Stimulated activated naive B cell treated with anti-CD40 and anti-IgM and Interleukin-4, amounts not matched to agents 10 μg/mL and 1 μg/mL and 100 μg/mL, for 72 hours (primary cell): ENCODE measurements at regions not wholly inside any gene's neighbourhood (a gene's known extent, or its start where the extent isn't known, plus 50 kb on each side); places are given as distances from the start of the nearest gene placed in this dataset.
A peak's percentile ranks its signal among the peaks of the same experiment; 100 is the strongest.
"Not testable (repeated sequence)": the region's sequence is repeated elsewhere in the genome, so short reads cannot be mapped to it uniquely, and the experiment has no call there.

Experiments used
- ATAC-seq, 2 donors: fragments of 150-1000 bp; cut with Tn5 transposase; replicated peaks; 2 replicates each; pipeline ENCODE4 v1.10.0; 2021; ENCODE audit warnings: moderate library complexity in 1 of 2
- DNase-seq: peaks from one replicate; pipeline ENCODE4 v3.0.0; 2021
- H3K27ac Mint-ChIP-seq: one replicate; pipeline ENCODE4 v1.8.0; 2022; ENCODE audit warnings: mild to moderate bottlenecking, mixed read lengths
- H3K27me3 Mint-ChIP-seq, 2 donors: one replicate each; pipeline ENCODE4 v1.8.0; 2022; ENCODE audit warnings: mixed read lengths in 2 of 2
- H3K36me3 Mint-ChIP-seq, 2 donors: one replicate each; pipeline ENCODE4 v1.8.0; 2022; ENCODE audit warnings: mixed read lengths in 2 of 2, mild to moderate bottlenecking in 1 of 2
- H3K4me1 Mint-ChIP-seq, 2 donors: one replicate each; pipeline ENCODE4 v1.8.0; 2022; ENCODE audit warnings: mixed read lengths in 2 of 2, mild to moderate bottlenecking in 1 of 2
- H3K4me3 Mint-ChIP-seq, 2 donors: one replicate each; pipeline ENCODE4 v1.8.0; 2022; ENCODE audit warnings: mild to moderate bottlenecking in 2 of 2, mixed read lengths in 2 of 2, moderate library complexity in 1 of 2
- H3K9me3 Mint-ChIP-seq, 2 donors: one replicate each; pipeline ENCODE4 v1.8.0; 2022; ENCODE audit warnings: mixed read lengths in 2 of 2, mild to moderate bottlenecking in 1 of 2

DNA sequence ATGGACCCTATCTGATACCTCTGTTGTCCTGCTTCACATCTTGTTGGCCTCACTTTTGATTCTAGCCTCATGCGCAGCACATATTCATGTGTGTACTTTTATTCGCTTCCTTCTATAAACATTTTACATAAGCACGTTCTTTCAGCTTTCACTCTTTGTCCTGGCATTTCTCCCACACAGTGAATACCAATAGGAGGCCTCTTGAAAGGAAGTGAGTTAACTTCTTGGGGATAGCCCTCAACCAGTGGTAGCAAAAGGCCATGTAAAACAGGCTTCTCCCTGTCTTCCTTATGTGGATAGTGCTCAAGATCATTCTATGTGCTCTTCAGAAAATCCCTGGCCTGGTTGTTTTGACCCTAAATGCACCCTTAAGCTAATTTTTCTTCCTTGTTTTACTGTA lies 633.9 kb upstream of the MBL2 start:
- Mint-ChIP-seq H3K27ac (no peak overlapping the region), H3K4me1 (no peaks in the 10 kb centered on the region), H3K9me3 (peaks cover 0 to 3% of the 10 kb centered on the region in 2 donors), H3K36me3 (no peaks in the 10 kb centered on the region), H3K27me3 (no peaks in the 10 kb centered on the region), H3K4me3 (no peak overlapping the region)
- DNase-seq (no peak), ATAC-seq (no peak)

DNA sequence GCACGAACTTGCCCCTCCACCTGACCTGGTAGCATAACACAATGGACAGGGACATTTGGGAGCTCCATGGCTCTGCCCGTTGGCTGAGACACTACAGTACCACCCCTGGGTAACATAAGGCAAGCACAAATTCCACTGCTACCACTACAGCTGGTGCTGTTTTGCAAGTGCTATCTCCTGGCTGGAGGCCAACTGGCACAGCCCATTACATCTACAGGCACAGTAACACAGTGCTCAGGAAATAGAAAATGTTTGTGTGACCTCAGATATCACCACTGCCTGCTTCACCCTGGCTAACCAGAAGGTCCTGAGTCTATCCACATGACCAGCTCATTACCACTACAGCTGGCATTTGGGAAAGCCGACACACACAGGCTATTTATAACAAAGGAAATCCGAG lies 631.1 kb upstream of the MBL2 start:
- Mint-ChIP-seq H3K4me3 (no peak overlapping the region), H3K9me3 (peaks cover 4 to 5% of the 10 kb centered on the region in 2 donors), H3K27me3 (no peaks in the 10 kb centered on the region), H3K27ac (no peak overlapping the region), H3K4me1 (no peaks in the 10 kb centered on the region), H3K36me3 (no peaks in the 10 kb centered on the region)
- ATAC-seq (peak in 1 of 2 donors; percentile 12), DNase-seq (no peak)

DNA sequence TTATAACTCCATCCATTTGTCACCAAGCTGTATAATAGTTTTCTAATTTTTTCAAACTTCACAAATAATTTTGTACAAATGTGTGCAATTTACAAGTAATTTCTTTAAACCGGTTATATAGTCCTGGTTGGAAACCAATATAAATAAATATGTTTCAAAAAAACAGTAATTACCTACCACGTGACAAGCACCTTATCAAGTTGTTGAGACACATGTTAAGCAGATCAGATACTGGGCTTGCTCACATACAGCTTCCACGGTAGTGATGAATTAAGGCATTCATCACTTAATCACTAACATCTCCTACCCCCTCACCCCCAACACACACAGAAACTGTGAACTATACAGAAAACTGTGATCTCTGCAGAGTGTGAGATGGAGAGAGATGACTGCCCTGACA lies 630.0 kb upstream of the MBL2 start:
- H3K4me1 Mint-ChIP-seq: no peaks in the 10 kb centered on the region
- H3K27me3 Mint-ChIP-seq: no peaks in the 10 kb centered on the region
- H3K4me3 Mint-ChIP-seq: no peak overlapping the region
- H3K27ac Mint-ChIP-seq: no peak overlapping the region
- H3K36me3 Mint-ChIP-seq: no peaks in the 10 kb centered on the region
- H3K9me3 Mint-ChIP-seq: peaks cover 4 to 5% of the 10 kb centered on the region in 2 donors
- ATAC-seq (no peak), DNase-seq (no peak)

- no peaks in the 10 kb centered on the region for H3K36me3 Mint-ChIP-seq
- ATAC-seq: no peak
- no peaks in the 10 kb centered on the region for H3K4me1 Mint-ChIP-seq
- H3K27me3 Mint-ChIP-seq: no peaks in the 10 kb centered on the region
- H3K9me3 Mint-ChIP-seq: peaks cover 4 to 5% of the 10 kb centered on the region in 2 donors
- no peak for DNase-seq
- H3K27ac Mint-ChIP-seq: no peak overlapping the region
- H3K4me3 Mint-ChIP-seq: no peak overlapping the region
Observed at GRCh38 chr10:53401536-53401935, 629.0 kb upstream of the MBL2 start.

GRCh38 chr10:53396876-53397275 lies 624.3 kb upstream of the MBL2 start:
- H3K27me3 Mint-ChIP-seq: no peaks in the 10 kb centered on the region
- H3K27ac Mint-ChIP-seq: no peak overlapping the region
- no peak for DNase-seq
- peaks cover 10 to 14% of the 10 kb centered on the region in 2 donors for H3K9me3 Mint-ChIP-seq
- H3K36me3 Mint-ChIP-seq: no peaks in the 10 kb centered on the region
- no peaks in the 10 kb centered on the region for H3K4me1 Mint-ChIP-seq
- no peak overlapping the region for H3K4me3 Mint-ChIP-seq
- ATAC-seq: no peak

DNA sequence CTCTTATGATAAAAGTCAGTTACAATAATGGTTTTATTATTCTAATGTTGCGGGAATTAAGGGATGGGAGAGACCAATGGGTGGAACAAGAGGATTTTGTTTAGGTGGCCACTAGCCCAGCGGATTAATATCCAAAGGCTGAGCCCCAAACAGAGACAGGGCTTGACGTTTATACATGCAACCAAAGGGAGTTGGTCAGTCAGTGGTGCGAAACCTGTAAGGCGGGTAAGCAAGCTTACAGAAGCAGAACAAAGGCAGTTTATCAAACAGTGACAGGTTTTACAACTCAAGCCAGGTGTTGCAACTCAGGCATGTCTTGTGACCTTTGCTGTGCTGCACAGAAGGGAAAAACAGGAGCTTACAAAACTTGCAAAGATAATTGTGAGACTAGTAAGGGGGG lies 622.9 kb upstream of the MBL2 start:
- no peak overlapping the region for H3K4me3 Mint-ChIP-seq
- no peak overlapping the region for H3K27ac Mint-ChIP-seq
- no peak for DNase-seq
- H3K36me3 Mint-ChIP-seq: no peaks in the 10 kb centered on the region
- no peaks in the 10 kb centered on the region for H3K4me1 Mint-ChIP-seq
- ATAC-seq: no peak
- no peaks in the 10 kb centered on the region for H3K27me3 Mint-ChIP-seq
- H3K9me3 Mint-ChIP-seq: peaks cover 11 to 12% of the 10 kb centered on the region in 2 donors

- Mint-ChIP-seq H3K4me1 (no peaks in the 10 kb centered on the region), H3K27ac (no peak overlapping the region), H3K9me3 (peaks cover 2 to 5% of the 10 kb centered on the region in 2 donors), H3K36me3 (no peaks in the 10 kb centered on the region), H3K4me3 (no peak overlapping the region), H3K27me3 (no peaks in the 10 kb centered on the region)
- ATAC-seq (no peak), DNase-seq (no peak)
Observed at GRCh38 chr10:53387562-53387961, 615.0 kb upstream of the MBL2 start.

DNA sequence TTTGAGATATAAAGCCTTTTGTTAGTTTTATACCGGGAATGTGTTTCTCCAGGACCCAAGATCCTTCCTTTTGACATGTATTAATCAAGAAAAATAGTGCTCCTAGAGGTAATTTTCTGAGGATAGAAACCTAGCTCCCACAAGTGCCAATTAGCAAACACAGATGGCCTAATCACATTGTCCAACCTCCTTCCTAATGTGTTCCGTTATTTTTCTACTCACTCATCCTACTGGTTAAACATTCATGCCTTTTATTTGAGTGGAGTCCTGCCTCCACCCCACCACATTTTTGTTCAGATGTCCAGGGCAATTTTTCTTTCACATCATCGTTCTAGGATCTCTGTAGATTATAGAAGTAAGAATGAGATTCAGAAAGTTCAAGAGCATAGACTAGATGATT lies 610.0 kb upstream of the MBL2 start:
- no peak for ATAC-seq
- H3K9me3 Mint-ChIP-seq: peaks cover 3% of the 10 kb centered on the region in 2 donors

DNA sequence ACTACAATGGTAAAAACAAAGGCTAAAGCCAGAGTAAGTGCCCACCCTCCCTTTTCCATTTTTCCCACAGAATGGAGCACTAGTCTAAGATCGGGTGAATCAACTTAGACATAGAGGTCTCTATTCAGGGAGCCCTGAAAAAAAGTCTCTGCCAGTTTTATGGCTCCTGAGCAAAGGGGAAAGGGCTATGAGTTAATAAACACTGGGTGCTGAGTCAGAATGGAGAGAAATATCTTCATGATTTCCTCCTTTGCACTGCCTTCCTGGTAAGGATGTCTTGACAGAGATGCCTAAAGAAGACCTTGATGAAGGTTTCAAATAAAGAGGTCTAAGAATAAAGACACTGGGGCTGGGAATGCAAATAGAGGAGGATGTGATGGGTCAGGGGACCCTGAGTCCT lies 607.4 kb upstream of the MBL2 start:
- H3K36me3 Mint-ChIP-seq: no peaks in the 10 kb centered on the region
- H3K9me3 Mint-ChIP-seq: peaks cover 0 to 5% of the 10 kb centered on the region in 2 donors
- ATAC-seq: no peak
- no peak for DNase-seq
- H3K4me1 Mint-ChIP-seq: no peaks in the 10 kb centered on the region
- H3K27me3 Mint-ChIP-seq: no peaks in the 10 kb centered on the region
- no peak overlapping the region for H3K4me3 Mint-ChIP-seq
- no peak overlapping the region for H3K27ac Mint-ChIP-seq

More for the DNA sequence above, 610.0 kb upstream of the MBL2 start:
- DNase-seq: no peak
- no peaks in the 10 kb centered on the region for H3K4me1 Mint-ChIP-seq
- H3K27ac Mint-ChIP-seq: no peak overlapping the region
- no peaks in the 10 kb centered on the region for H3K36me3 Mint-ChIP-seq
- no peaks in the 10 kb centered on the region for H3K27me3 Mint-ChIP-seq
- no peak overlapping the region for H3K4me3 Mint-ChIP-seq

DNA sequence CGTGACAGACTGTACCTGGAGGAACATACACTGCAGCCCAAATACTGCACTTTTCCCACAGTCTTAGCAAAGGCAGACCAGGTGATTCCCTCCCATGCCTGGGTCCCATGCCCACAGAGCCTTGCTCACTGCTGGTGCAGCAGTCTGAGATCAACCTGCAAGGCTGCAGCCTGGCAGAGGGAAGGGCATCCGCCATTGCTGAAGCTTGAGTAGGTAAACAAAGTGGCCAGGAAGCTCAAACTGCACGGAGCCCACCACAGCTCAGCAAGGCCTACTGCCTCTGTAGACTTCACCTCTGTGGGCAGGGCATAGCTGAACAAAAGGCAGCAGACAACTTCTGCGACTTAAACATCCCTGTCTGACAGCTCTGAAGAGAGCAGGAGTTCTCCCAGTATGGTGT lies 597.8 kb upstream of the MBL2 start:
- no peak overlapping the region for H3K4me3 Mint-ChIP-seq
- H3K9me3 Mint-ChIP-seq: peaks cover 0 to 22% of the 10 kb centered on the region in 2 donors
- no peaks in the 10 kb centered on the region for H3K36me3 Mint-ChIP-seq
- no peak for DNase-seq
- H3K27me3 Mint-ChIP-seq: no peaks in the 10 kb centered on the region
- no peak for ATAC-seq
- no peak overlapping the region for H3K27ac Mint-ChIP-seq
- no peaks in the 10 kb centered on the region for H3K4me1 Mint-ChIP-seq

DNA sequence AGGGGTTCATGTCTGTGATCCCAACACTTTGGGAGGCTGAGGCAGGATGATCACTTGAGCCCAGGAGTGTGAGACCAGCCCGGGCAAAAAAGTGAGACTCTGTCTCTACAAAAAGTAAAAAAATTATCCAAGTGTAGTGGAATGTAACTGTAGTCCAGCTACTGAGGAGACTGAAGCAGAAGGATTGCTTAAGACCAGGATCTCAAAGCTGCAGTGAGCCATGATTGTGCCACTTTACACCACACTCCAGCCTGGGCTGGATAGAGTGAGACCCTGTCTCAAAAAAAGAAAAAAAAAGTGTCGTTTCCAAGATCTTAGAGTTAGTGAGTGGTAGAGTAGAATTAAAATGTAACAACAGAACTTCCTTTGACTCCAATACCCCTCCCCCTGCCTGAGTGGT lies 589.4 kb upstream of the MBL2 start:
- no peak overlapping the region for H3K4me3 Mint-ChIP-seq
- H3K9me3 Mint-ChIP-seq: peaks cover 0 to 7% of the 10 kb centered on the region in 2 donors
- H3K27ac Mint-ChIP-seq: no peak overlapping the region
- H3K36me3 Mint-ChIP-seq: no peaks in the 10 kb centered on the region
- no peak for ATAC-seq
- no peaks in the 10 kb centered on the region for H3K4me1 Mint-ChIP-seq
- no peaks in the 10 kb centered on the region for H3K27me3 Mint-ChIP-seq
- no peak for DNase-seq

DNA sequence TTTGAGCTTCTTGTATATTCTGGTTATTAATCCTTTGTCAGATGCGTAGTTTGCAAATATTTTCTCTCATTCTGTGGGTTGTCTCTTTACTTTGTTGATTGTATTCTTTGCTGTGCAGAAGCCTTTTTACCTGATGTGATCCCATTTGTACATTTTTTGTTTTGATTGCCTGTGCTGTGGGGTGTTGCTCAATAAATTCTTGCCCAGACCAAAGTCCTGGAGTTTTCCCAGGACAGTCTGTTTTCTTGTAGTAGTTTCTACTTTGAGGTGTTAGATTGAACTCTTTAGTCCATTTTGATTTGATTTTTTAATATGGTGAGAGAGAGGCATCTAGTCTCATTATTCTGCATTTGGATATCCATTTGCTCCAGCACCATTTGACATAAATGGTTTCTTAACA lies 588.7 kb upstream of the MBL2 start:
- DNase-seq: no peak
- Mint-ChIP-seq H3K36me3 (no peaks in the 10 kb centered on the region), H3K4me3 (no peak overlapping the region), H3K27ac (no peak overlapping the region), H3K4me1 (no peaks in the 10 kb centered on the region), H3K27me3 (no peaks in the 10 kb centered on the region), H3K9me3 (peaks cover 0 to 7% of the 10 kb centered on the region in 2 donors)
- no peak for ATAC-seq

GRCh38 chr10:53358978-53359377 lies 586.4 kb upstream of the MBL2 start:
- H3K4me1 Mint-ChIP-seq, DNase-seq, ATAC-seq, H3K36me3 Mint-ChIP-seq, H3K27me3 Mint-ChIP-seq, H3K4me3 Mint-ChIP-seq, H3K27ac Mint-ChIP-seq: not testable (repeated sequence)
- peaks cover 3 to 12% of the 10 kb centered on the region in 2 donors for H3K9me3 Mint-ChIP-seq

GRCh38 chr10:53358536-53358935 lies 586.0 kb upstream of the MBL2 start:
- Mint-ChIP-seq H3K27me3 (no peaks in the 10 kb centered on the region), H3K27ac (no peak overlapping the region), H3K9me3 (peaks cover 3 to 12% of the 10 kb centered on the region in 2 donors), H3K4me3 (no peak overlapping the region), H3K36me3 (no peaks in the 10 kb centered on the region), H3K4me1 (no peaks in the 10 kb centered on the region)
- DNase-seq (no peak), ATAC-seq (no peak)

DNA sequence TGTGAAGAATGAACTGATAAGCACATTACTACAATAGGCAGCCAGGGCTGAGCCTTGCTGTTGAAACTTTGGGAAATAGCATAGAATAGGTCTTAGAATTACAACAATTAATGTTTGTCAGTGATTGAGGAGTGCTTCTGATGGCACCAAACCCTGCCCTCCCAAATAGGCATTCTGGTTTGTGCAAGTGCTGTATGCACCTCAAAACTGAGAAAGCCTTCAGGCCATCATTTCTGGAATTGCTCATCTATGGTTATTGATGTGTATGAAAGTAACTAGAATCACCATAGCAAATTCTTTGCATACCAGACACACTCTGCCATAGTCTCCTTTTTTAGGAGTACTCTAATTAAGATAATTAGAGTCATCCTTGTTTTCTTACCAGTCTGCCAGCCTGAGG lies 585.0 kb upstream of the MBL2 start:
- no peaks in the 10 kb centered on the region for H3K4me1 Mint-ChIP-seq
- no peak for ATAC-seq
- peaks cover 3 to 12% of the 10 kb centered on the region in 2 donors for H3K9me3 Mint-ChIP-seq
- no peaks in the 10 kb centered on the region for H3K27me3 Mint-ChIP-seq
- no peak for DNase-seq
- no peaks in the 10 kb centered on the region for H3K36me3 Mint-ChIP-seq
- H3K27ac Mint-ChIP-seq: no peak overlapping the region
- H3K4me3 Mint-ChIP-seq: no peak overlapping the region
